ENCODE measurements at regions not wholly inside any gene's neighbourhood (a gene's known extent, or its start where the extent isn't known, plus 50 kb on each side); places are given as distances from the start of the nearest gene placed in this dataset.

DNA sequence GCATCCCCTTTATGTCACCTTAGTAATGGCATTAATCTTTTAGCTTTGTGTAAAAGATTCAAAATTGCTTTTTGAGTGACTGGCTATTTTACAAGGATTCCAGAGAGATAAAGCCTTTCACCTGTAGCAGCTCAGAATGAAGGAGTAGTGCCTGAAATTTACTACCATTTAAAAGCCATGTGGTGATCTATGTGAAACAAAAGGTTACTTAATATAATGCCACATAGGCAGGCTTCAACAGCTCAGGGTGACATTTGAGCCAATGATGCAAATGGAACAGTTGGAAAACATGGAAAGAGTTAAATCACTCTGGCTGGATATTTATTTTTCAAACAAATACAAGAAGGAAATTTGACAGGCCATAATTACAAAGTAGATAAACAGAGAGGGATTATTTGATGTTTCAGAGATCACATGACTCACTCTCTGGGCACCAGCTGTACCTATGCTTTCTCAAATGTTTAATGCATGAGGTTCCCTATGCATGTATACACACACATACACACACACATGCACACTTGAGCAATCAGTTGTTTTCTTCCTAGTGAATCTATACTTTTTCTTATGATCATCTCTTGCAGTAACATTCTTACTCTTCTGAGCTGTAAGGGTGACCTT lies 171.5 kb downstream of the ZMAT3 start:
- ChIA-PET POLR2A (no interaction called here), CTCF (no interaction called here)
- no peak overlapping the region for H3K4me3 ChIP-seq (ENCODE audit: control insufficient read depth in 1 of 7, extremely low read depth in 1 of 7, insufficient read depth in 4 of 7, low read depth in 2 of 7, low read length in 6 of 7)
- no peak for DNase-seq
- H3K4me1 ChIP-seq (ENCODE audit: control extremely low read depth in 1 of 4, control insufficient read depth in 4 of 4, insufficient read depth in 4 of 4, low read length in 3 of 4) = no peaks in the 10 kb centered on the region
- peaks cover 0 to 2% (median 0%) of the 10 kb centered on the region in 5 experiments for H3K9me3 ChIP-seq (ENCODE audit: control extremely low read depth in 1 of 5, control insufficient read depth in 4 of 5, insufficient read depth in 2 of 5, low read depth in 1 of 5, low read length in 4 of 5)
- H3K27me3 ChIP-seq (replicated peaks in 2 of 5; ENCODE audit: control insufficient read depth in 4 of 5, insufficient read depth in 5 of 5, low read length in 4 of 5) = no peaks in the 10 kb centered on the region
- no peak overlapping the region for H3K27ac ChIP-seq (ENCODE audit: insufficient read depth in 1 of 2, low read depth in 1 of 2, low read length in 2 of 2, poor library complexity in 1 of 2, severe bottlenecking in 2 of 2)
- no peaks in the 10 kb centered on the region for H3K36me3 ChIP-seq (ENCODE audit: control insufficient read depth in 4 of 4, insufficient read depth in 4 of 4, low read length in 3 of 4)

DNA sequence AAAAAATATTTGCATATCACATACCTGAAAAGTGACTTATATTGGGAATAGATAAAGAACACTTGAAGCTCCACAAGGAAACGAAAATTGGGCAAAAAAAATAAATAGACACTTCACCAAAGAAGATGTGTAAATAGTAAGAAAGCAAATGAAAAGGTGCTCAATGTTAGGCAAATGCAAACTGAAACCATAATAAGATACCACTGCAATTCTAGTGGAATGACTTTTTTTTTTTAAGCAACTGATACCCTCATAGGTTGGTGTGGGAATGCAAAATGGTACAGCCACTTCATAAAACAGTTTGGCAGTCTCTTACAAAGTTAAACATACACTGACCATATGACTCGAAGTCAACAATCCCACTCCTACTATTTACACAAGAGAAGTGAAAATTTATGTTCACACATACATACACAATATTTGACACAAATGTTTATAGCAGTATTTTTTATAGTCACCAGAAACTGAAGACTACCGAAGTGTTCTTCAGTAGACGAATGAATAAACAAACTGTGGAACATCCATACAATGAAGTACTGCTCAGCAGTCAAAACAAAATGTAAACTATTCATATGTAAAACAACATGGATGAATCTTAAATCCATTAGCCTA lies 176.3 kb downstream of the ZMAT3 start:
- no peak overlapping the region for H3K4me3 ChIP-seq (ENCODE audit: control insufficient read depth in 1 of 7, extremely low read depth in 1 of 7, insufficient read depth in 4 of 7, low read depth in 2 of 7, low read length in 6 of 7)
- no peak overlapping the region for H3K27ac ChIP-seq (ENCODE audit: insufficient read depth in 1 of 2, low read depth in 1 of 2, low read length in 2 of 2, poor library complexity in 1 of 2, severe bottlenecking in 2 of 2)
- 90% methylated on average over 2 of the region's 4 CpGs for WGBS (ENCODE audit: insufficient coverage)
- ChIA-PET CTCF (no interaction called here), POLR2A (no interaction called here)
- no peaks in the 10 kb centered on the region for H3K9me3 ChIP-seq (ENCODE audit: control extremely low read depth in 1 of 5, control insufficient read depth in 4 of 5, insufficient read depth in 2 of 5, low read depth in 1 of 5, low read length in 4 of 5)
- no peaks in the 10 kb centered on the region for H3K27me3 ChIP-seq (replicated peaks in 2 of 5; ENCODE audit: control insufficient read depth in 4 of 5, insufficient read depth in 5 of 5, low read length in 4 of 5)
- no peak for DNase-seq
- no peaks in the 10 kb centered on the region for H3K4me1 ChIP-seq (ENCODE audit: control extremely low read depth in 1 of 4, control insufficient read depth in 4 of 4, insufficient read depth in 4 of 4, low read length in 3 of 4)
- H3K36me3 ChIP-seq (ENCODE audit: control insufficient read depth in 4 of 4, insufficient read depth in 4 of 4, low read length in 3 of 4) = no peaks in the 10 kb centered on the region
